ENCODE measurements at regions not wholly inside any gene's neighbourhood (a gene's known extent, or its start where the extent isn't known, plus 50 kb on each side); places are given as distances from the start of the nearest gene placed in this dataset.

- no CpG with 5 or more reads among the region's 6 CpGs for WGBS (ENCODE audit: extremely low coverage, insufficient read length, low lambda C conversion rate)
- Histone ChIP-seq H3K4me1 (ENCODE audit: insufficient read depth, low read length) (no peaks in the 10 kb centered on the region), H2BK12ac (ENCODE audit: insufficient read length, low read depth, low read length) (no peak overlapping the region), H3K27me3 (ENCODE audit: insufficient read depth, low read length) (no peaks in the 10 kb centered on the region), H4K8ac (replicated peaks; ENCODE audit: insufficient read length, low read depth, low read length) (no peak overlapping the region), H3K79me2 (ENCODE audit: insufficient read depth, low read length) (no peaks in the 10 kb centered on the region), H3K14ac (ENCODE audit: insufficient read depth, low read length) (no peak overlapping the region), H4K91ac (ENCODE audit: insufficient read length, low read depth, low read length) (no peak overlapping the region), H3K79me1 (ENCODE audit: insufficient read depth, low read depth, low read length, poor library complexity, severe bottlenecking) (no peaks in the 10 kb centered on the region), H3K23ac (ENCODE audit: insufficient read length, low read depth, low read length) (no peak overlapping the region), H3K9ac (ENCODE audit: extremely low read depth, insufficient read length, low read length) (no peak overlapping the region), H3K56ac (ENCODE audit: insufficient read length, low read depth, low read length) (no peak overlapping the region), H4K20me1 (ENCODE audit: control insufficient read depth, insufficient read depth, insufficient read length) (no peaks in the 10 kb centered on the region), H3K4ac (ENCODE audit: low read depth, low read length) (no peak overlapping the region), H3K9me3 (ENCODE audit: control insufficient read depth, low read depth, low read length) (no peaks in the 10 kb centered on the region), H2AFZ (ENCODE audit: low read length) (no peak overlapping the region), H2BK5ac (ENCODE audit: insufficient read length, low read length) (no peak overlapping the region), H3K18ac (ENCODE audit: insufficient read length, low read depth, low read length) (no peak overlapping the region), H3T11ph (ENCODE audit: low read length) (no peak overlapping the region), H3K4me2 (ENCODE audit: insufficient read depth, insufficient read length, low read length) (no peak overlapping the region), H2AK5ac (ENCODE audit: insufficient read length, low read length) (no peak overlapping the region), H2BK20ac (ENCODE audit: low read depth, low read length, poor library complexity, severe bottlenecking) (no peak overlapping the region), H4K5ac (ENCODE audit: insufficient read length, low read depth, low read length) (no peak overlapping the region), H2BK120ac (ENCODE audit: low read depth, low read length, poor library complexity, severe bottlenecking) (no peak overlapping the region), H2BK15ac (ENCODE audit: low read depth, low read length) (no peak overlapping the region), H3K27ac (ENCODE audit: insufficient read length, low read depth, low read length) (no peak overlapping the region), H3K23me2 (ENCODE audit: insufficient read length, low read depth, low read length, poor library complexity, severe bottlenecking) (no peaks in the 10 kb centered on the region)
- no peak for DNase-seq
- Mint-ChIP-seq H3K27ac (no peak overlapping the region), H3K4me1 (no peaks in the 10 kb centered on the region), H3K9me3 (peaks cover 0 to 4% of the 10 kb centered on the region in 2 experiments; a peak in 2 of 5 replicates), H3K27me3 (ENCODE audit: low read depth) (peaks cover 3% of the 10 kb centered on the region; the same call in 1 of the 2 replicates), H3K4me3 (no peak overlapping the region), H3K36me3 (ENCODE audit: insufficient read depth in 1 of 3, low read depth in 3 of 3) (no peaks in the 10 kb centered on the region)
- no peak for TF ChIP-seq CTCF (conservative IDR thresholded peaks at IDR 0.05)
Measured at GRCh38 chr3:46097691-46098241, 70.5 kb upstream of the XCR1 start.

All from H9 (cell line).